HCT116 (cell line): ENCODE measurements at regions not wholly inside any gene's neighbourhood (a gene's known extent, or its start where the extent isn't known, plus 50 kb on each side); places are given as distances from the start of the nearest gene placed in this dataset.

Experiments used
- ATAC-seq: fragments of 200-7000 bp; cut with Tn5 transposase; 2 replicates; pipeline ENCODE4 v1.9.1; 2020; ENCODE audit warnings: mild to moderate bottlenecking, moderate library complexity
- BruUV-seq: library from RNA; stranded (reverse); fragments of 400-500 nt; replicated peaks from 2 replicates; lab custom pipeline; 2021; lab: Mats Ljungman, UMichigan
- CTCF ChIA-PET: fragments of 300-600 bp; sonication (Branson Sonifier 250); formaldehyde crosslinking; loops from one replicate; lab custom pipeline; 2021; ENCODE audit warnings: antibody characterized with exemption; lab: Charles Lee
- POLR2A ChIA-PET: fragments of 300-600, 350-600 bp; sonication (Branson Sonifier 250); formaldehyde crosslinking; loops from one replicate; lab custom pipeline; 2021; ENCODE audit warnings: antibody characterized with exemption; lab: Charles Lee
- RAD21 ChIA-PET, 2 experiments: fragments of 300-600 bp; sonication (Branson Sonifier 250); formaldehyde crosslinking; loops; one replicate each; lab custom pipeline; 2023; ENCODE audit warnings: low total read pairs in 2 of 2; ENCODE audit not compliant: uncharacterized antibody in 2 of 2, unreplicated experiment in 2 of 2, low non-redundant PET in 1 of 2; lab: Charles Lee
- DNase-seq: peaks from one replicate; pipeline ENCODE4 v3.0.0-alpha.2; 2010; ENCODE audit warnings: low read depth, low spot score
- H2AFZ ChIP-seq: fragments of 200-600 bp; shearing (Covaris generic), sonication (generic); 2 replicates; pipeline ENCODE4 v1.6.1; 2017; ENCODE audit warnings: low read depth, mixed run types, mixed read lengths, antibody characterized with exemption, low read length; ENCODE audit not compliant: poor library complexity, severe bottlenecking
- H3K27ac ChIP-seq: 2 replicates; pipeline ENCODE4 v1.5.1; 2012; ENCODE audit warnings: low read depth, low read length
- H3K27me3 ChIP-seq: fragments of 200-600 bp; sonication (generic); 2 replicates; pipeline ENCODE4 v1.6.1; 2016; ENCODE audit warnings: mixed run types, low read length, mixed read lengths; ENCODE audit not compliant: insufficient read depth
- H3K36me3 ChIP-seq, 2 experiments: fragments of 200-500 bp in 1 of 2; fragments of 200-600 bp in 1 of 2; sonication (Bioruptor generic) in 1 of 2; sonication (generic) in 1 of 2; 2 replicates each; pipeline versions ENCODE4 v1.5.1 to v1.6.1; 2014 to 2016; ENCODE audit warnings: low read length in 2 of 2, inconsistent platforms in 1 of 2, mixed read lengths in 1 of 2, mixed run types in 1 of 2; ENCODE audit not compliant: insufficient read depth in 2 of 2, control insufficient read depth in 1 of 2
- H3K4me1 ChIP-seq, 2 experiments: fragments of 200-600 bp in 1 of 2; sonication (generic) in 1 of 2; 2 replicates each; pipeline versions ENCODE4 v1.5.1 to v1.6.1; 2012 to 2017; ENCODE audit warnings: low read length in 2 of 2, inconsistent platforms in 1 of 2, mild to moderate bottlenecking in 1 of 2, mixed read lengths in 1 of 2, mixed run types in 1 of 2, moderate library complexity in 1 of 2; ENCODE audit not compliant: insufficient read depth in 2 of 2, control insufficient read depth in 1 of 2
- H3K4me2 ChIP-seq: fragments of 200-600 bp; sonication (generic); 2 replicates; pipeline ENCODE4 v1.6.1; 2017; ENCODE audit warnings: mixed run types, low read length, mixed read lengths
- H3K4me3 ChIP-seq, 2 experiments: fragments of 200-600 bp in 1 of 2; sonication (generic) in 1 of 2; replicated peaks in 1 of 2; 2 replicates each; pipeline ENCODE4 v1.5.1; 2011 to 2016; ENCODE audit warnings: low read length in 2 of 2, control low read depth in 1 of 2, low read depth in 1 of 2, mild to moderate bottlenecking in 1 of 2, mixed read lengths in 1 of 2, mixed run types in 1 of 2
- H3K79me2 ChIP-seq: fragments of 200-600 bp; sonication (generic); 2 replicates; pipeline ENCODE4 v1.6.1; 2017; ENCODE audit warnings: mild to moderate bottlenecking, mixed run types, low read length, moderate library complexity, mixed read lengths; ENCODE audit not compliant: insufficient read depth
- H3K9ac ChIP-seq: fragments of 200-600 bp; sonication (generic); 2 replicates; pipeline ENCODE4 v1.6.1; 2016; ENCODE audit warnings: low read length, mixed read lengths
- H3K9me2 ChIP-seq: fragments of 200-600 bp; sonication (generic), shearing (Covaris generic); 2 replicates; pipeline ENCODE4 v1.6.1; 2017; ENCODE audit warnings: mixed run types, mild to moderate bottlenecking, moderate library complexity; ENCODE audit not compliant: insufficient read depth
- H3K9me3 ChIP-seq, 2 experiments: fragments of 200-500 bp in 1 of 2; fragments of 200-600 bp in 1 of 2; sonication (Bioruptor generic) in 1 of 2; sonication (generic) in 1 of 2; 2 replicates each; pipeline ENCODE4 v1.6.1; 2014 to 2017; ENCODE audit warnings: low read length in 2 of 2, mixed read lengths in 2 of 2, inconsistent platforms in 1 of 2, low read depth in 1 of 2, mild to moderate bottlenecking in 1 of 2, mixed run types in 1 of 2, moderate library complexity in 1 of 2; ENCODE audit not compliant: control insufficient read depth in 1 of 2, insufficient read depth in 1 of 2
- H4K20me1 ChIP-seq: fragments of 200-600 bp; sonication (generic), shearing (Covaris generic); 2 replicates; pipeline ENCODE4 v1.6.1; 2017; ENCODE audit warnings: mixed run types, mild to moderate bottlenecking, moderate library complexity; ENCODE audit not compliant: insufficient read depth
- CBX3 ChIP-seq: IDR thresholded peaks from 2 replicates; pipeline ENCODE4 v1.6.1; 2012; ENCODE audit warnings: low read depth
- CEBPB ChIP-seq: IDR thresholded peaks from 2 replicates; pipeline ENCODE4 v1.6.1; 2012; ENCODE audit warnings: low read depth
- ELF1 ChIP-seq: IDR thresholded peaks from 2 replicates; pipeline ENCODE4 v1.6.1; 2012; ENCODE audit warnings: low read depth, borderline replicate concordance
- EZH2 ChIP-seq: fragments of 200-600 bp; sonication (generic); IDR thresholded peaks from 2 replicates; pipeline ENCODE4 v1.6.1; 2017; ENCODE audit warnings: antibody characterized with exemption, mixed run types
- FOSL1 ChIP-seq: IDR thresholded peaks from 2 replicates; pipeline ENCODE4 v1.6.1; 2012; ENCODE audit warnings: low read depth
- JUND ChIP-seq: IDR thresholded peaks from 2 replicates; pipeline ENCODE4 v1.6.1; 2012
- POLR2A ChIP-seq: IDR thresholded peaks from 2 replicates; pipeline ENCODE4 v1.7.0; 2011; ENCODE audit warnings: borderline replicate concordance; ENCODE audit not compliant: insufficient read depth, insufficient read length; ENCODE audit errors: extremely low read depth
- POLR2AphosphoS5 ChIP-seq: IDR thresholded peaks from 2 replicates; pipeline ENCODE4 v1.6.1; 2011; ENCODE audit warnings: mild to moderate bottlenecking, low read depth, low read length, moderate library complexity
- RAD21 ChIP-seq: IDR thresholded peaks from 2 replicates; pipeline ENCODE4 v1.6.1; 2012; ENCODE audit warnings: low read depth, mild to moderate bottlenecking
- SRF ChIP-seq: IDR thresholded peaks from 2 replicates; pipeline ENCODE4 v1.6.1; 2012; ENCODE audit warnings: low read depth
- TCF7L2 ChIP-seq: IDR thresholded peaks from 2 replicates; pipeline ENCODE4 v1.7.0; 2011; ENCODE audit warnings: borderline replicate concordance, inconsistent platforms; ENCODE audit not compliant: insufficient read depth, insufficient read length; ENCODE audit errors: extremely low read depth
- YY1 ChIP-seq: IDR thresholded peaks from 2 replicates; pipeline ENCODE4 v1.6.1; 2011; ENCODE audit warnings: low read length, low read depth, moderate library complexity, mild to moderate bottlenecking; ENCODE audit not compliant: insufficient replicate concordance; ENCODE audit errors: extremely low read depth
- ZNF274 ChIP-seq: fragments of 200-500 bp; sonication (Bioruptor generic); IDR thresholded peaks from 2 replicates; pipeline ENCODE4 v1.6.1; 2014; ENCODE audit warnings: mild to moderate bottlenecking, low read depth, low read length, inconsistent platforms
- intact Hi-C: fragments of 100-400 bp; cut with micrococcal nuclease; formaldehyde crosslinking; loops from 2 replicates; pipeline ENCODE4 v1.10.0; 2022
- TF ChIP-seq, protein P1 (sequence below): IDR thresholded peaks from 2 replicates; pipeline ENCODE4 v1.6.1; 2012
- TF ChIP-seq, protein P2 (sequence below): IDR thresholded peaks from 2 replicates; pipeline ENCODE4 v1.6.1; 2011; ENCODE audit warnings: mild to moderate bottlenecking, low read length, moderate library complexity; ENCODE audit not compliant: insufficient replicate concordance; ENCODE audit errors: extremely low read depth
- TF ChIP-seq, protein P3 (sequence below), 3 experiments: fragments of 200-600 bp in 1 of 3; sonication (generic) in 1 of 3; IDR thresholded peaks in 2 of 3; conservative IDR thresholded peaks in 1 of 3; 2 replicates each; pipeline ENCODE4 v1.5.1; 2012 to 2017; ENCODE audit warnings: low read depth in 2 of 3, low read length in 2 of 3, antibody characterized with exemption in 1 of 3, borderline replicate concordance in 1 of 3, control low read depth in 1 of 3, mild to moderate bottlenecking in 1 of 3, mixed read lengths in 1 of 3, mixed run types in 1 of 3, moderate library complexity in 1 of 3; ENCODE audit not compliant: insufficient read depth in 1 of 3
- TF ChIP-seq, protein P4 (sequence below): IDR thresholded peaks from 2 replicates; pipeline ENCODE4 v1.6.1; 2012
- TF ChIP-seq, protein P5 (sequence below): IDR thresholded peaks from 2 replicates; pipeline ENCODE4 v1.6.1; 2012; ENCODE audit warnings: low read depth

DNA sequence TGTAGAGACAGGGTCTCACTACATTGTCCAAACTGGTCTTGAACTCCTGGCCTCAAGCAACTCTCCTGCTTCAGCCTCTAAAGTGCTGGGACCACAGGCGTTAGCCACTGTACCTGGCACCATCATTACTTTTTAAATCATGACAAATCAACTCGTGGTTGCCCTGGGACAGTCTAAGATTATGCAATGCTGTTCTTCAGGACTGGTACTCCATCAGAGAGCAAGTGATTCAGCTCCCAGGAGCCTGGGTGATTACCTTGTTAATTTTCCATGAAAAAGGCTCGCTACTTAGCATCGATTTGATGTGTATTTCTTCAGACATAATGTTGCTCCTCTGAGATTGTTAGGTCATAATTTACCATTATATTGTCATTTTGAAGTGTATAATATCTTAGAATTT is 158.9 kb upstream of the STEAP4 start:
- ChIA-PET POLR2A (no interaction called here), RAD21 (no interaction called here), CTCF (no interaction called here)
- intact Hi-C loops, result no loop called here
- H3K9ac ChIP-seq, result no peak overlapping the region
- H3K79me2 ChIP-seq, result no peaks in the 10 kb centered on the region
- DNase-seq (no peak), ATAC-seq (no peak)
- no peak overlapping the region for H2AFZ ChIP-seq
- no peaks in the 10 kb centered on the region for H3K36me3 ChIP-seq
- no peaks in the 10 kb centered on the region for H3K9me3 ChIP-seq
- no peak overlapping the region for H3K4me2 ChIP-seq
- H3K4me1 ChIP-seq, result no peaks in the 10 kb centered on the region
- TF ChIP-seq FOSL1 (no peak), JUND (no peak), TCF7L2 (no peak), POLR2A (no peak), YY1 (no peak), RAD21 (no peak), CBX3 (no peak), ELF1 (no peak), SRF (no peak), ZNF274 (no peak), EZH2 (no peak), CEBPB (no peak), POLR2AphosphoS5 (no peak)
- TF ChIP-seq, protein P1, sequence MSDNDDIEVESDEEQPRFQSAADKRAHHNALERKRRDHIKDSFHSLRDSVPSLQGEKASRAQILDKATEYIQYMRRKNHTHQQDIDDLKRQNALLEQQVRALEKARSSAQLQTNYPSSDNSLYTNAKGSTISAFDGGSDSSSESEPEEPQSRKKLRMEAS, result no peak
- TF ChIP-seq, protein P2, sequence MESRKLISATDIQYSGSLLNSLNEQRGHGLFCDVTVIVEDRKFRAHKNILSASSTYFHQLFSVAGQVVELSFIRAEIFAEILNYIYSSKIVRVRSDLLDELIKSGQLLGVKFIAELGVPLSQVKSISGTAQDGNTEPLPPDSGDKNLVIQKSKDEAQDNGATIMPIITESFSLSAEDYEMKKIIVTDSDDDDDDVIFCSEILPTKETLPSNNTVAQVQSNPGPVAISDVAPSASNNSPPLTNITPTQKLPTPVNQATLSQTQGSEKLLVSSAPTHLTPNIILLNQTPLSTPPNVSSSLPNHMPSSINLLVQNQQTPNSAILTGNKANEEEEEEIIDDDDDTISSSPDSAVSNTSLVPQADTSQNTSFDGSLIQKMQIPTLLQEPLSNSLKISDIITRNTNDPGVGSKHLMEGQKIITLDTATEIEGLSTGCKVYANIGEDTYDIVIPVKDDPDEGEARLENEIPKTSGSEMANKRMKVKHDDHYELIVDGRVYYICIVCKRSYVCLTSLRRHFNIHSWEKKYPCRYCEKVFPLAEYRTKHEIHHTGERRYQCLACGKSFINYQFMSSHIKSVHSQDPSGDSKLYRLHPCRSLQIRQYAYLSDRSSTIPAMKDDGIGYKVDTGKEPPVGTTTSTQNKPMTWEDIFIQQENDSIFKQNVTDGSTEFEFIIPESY, result no peak
- TF ChIP-seq, protein P3, sequence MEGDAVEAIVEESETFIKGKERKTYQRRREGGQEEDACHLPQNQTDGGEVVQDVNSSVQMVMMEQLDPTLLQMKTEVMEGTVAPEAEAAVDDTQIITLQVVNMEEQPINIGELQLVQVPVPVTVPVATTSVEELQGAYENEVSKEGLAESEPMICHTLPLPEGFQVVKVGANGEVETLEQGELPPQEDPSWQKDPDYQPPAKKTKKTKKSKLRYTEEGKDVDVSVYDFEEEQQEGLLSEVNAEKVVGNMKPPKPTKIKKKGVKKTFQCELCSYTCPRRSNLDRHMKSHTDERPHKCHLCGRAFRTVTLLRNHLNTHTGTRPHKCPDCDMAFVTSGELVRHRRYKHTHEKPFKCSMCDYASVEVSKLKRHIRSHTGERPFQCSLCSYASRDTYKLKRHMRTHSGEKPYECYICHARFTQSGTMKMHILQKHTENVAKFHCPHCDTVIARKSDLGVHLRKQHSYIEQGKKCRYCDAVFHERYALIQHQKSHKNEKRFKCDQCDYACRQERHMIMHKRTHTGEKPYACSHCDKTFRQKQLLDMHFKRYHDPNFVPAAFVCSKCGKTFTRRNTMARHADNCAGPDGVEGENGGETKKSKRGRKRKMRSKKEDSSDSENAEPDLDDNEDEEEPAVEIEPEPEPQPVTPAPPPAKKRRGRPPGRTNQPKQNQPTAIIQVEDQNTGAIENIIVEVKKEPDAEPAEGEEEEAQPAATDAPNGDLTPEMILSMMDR (IDR thresholded peaks at IDR 0.05 in 2 of 3, conservative IDR thresholded peaks at IDR 0.05 in 1 of 3; ENCODE audit: borderline replicate concordance in 1 of 3, insufficient read depth in 1 of 3, low read depth in 2 of 3, low read length in 2 of 3), result no peak
- TF ChIP-seq, protein P4, sequence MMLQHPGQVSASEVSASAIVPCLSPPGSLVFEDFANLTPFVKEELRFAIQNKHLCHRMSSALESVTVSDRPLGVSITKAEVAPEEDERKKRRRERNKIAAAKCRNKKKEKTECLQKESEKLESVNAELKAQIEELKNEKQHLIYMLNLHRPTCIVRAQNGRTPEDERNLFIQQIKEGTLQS, result no peak
- TF ChIP-seq, protein P5, sequence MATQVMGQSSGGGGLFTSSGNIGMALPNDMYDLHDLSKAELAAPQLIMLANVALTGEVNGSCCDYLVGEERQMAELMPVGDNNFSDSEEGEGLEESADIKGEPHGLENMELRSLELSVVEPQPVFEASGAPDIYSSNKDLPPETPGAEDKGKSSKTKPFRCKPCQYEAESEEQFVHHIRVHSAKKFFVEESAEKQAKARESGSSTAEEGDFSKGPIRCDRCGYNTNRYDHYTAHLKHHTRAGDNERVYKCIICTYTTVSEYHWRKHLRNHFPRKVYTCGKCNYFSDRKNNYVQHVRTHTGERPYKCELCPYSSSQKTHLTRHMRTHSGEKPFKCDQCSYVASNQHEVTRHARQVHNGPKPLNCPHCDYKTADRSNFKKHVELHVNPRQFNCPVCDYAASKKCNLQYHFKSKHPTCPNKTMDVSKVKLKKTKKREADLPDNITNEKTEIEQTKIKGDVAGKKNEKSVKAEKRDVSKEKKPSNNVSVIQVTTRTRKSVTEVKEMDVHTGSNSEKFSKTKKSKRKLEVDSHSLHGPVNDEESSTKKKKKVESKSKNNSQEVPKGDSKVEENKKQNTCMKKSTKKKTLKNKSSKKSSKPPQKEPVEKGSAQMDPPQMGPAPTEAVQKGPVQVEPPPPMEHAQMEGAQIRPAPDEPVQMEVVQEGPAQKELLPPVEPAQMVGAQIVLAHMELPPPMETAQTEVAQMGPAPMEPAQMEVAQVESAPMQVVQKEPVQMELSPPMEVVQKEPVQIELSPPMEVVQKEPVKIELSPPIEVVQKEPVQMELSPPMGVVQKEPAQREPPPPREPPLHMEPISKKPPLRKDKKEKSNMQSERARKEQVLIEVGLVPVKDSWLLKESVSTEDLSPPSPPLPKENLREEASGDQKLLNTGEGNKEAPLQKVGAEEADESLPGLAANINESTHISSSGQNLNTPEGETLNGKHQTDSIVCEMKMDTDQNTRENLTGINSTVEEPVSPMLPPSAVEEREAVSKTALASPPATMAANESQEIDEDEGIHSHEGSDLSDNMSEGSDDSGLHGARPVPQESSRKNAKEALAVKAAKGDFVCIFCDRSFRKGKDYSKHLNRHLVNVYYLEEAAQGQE, result no peak
- H3K27me3 ChIP-seq, result no peaks in the 10 kb centered on the region
- no TSS peak for BruUV-seq
- no peaks in the 10 kb centered on the region for H4K20me1 ChIP-seq
- no peak overlapping the region for H3K4me3 ChIP-seq
- H3K9me2 ChIP-seq, result no peaks in the 10 kb centered on the region
- H3K27ac ChIP-seq, result no peak overlapping the region
